Dedifferentiated amniotic fluid mesenchymal stem cell (primary cell): ENCODE measurements at regions not wholly inside any gene's neighbourhood (a gene's known extent, or its start where the extent isn't known, plus 50 kb on each side); places are given as distances from the start of the nearest gene placed in this dataset.

ENCODE experiments used
- DNase-seq: peaks from one replicate; pipeline ENCODE4 v3.0.0-alpha.2; 2016; ENCODE audit errors: extremely low spot score

GRCh38 chr20:10724449-10725173 lies 50.8 kb upstream of the JAG1 start:
- no peak for DNase-seq

GRCh38 chr20:10728873-10729670 lies 55.3 kb upstream of the JAG1 start:
- DNase-seq = no peak

GRCh38 chr20:10729785-10730184 lies 56.0 kb upstream of the JAG1 start:
- DNase-seq = no peak

GRCh38 chr20:10730629-10731183 lies 56.9 kb upstream of the JAG1 start:
- DNase-seq = no peak

- DNase-seq = no peak
Observed at GRCh38 chr20:10731190-10731965, 57.6 kb upstream of the JAG1 start.

GRCh38 chr20:10733122-10733521 lies 59.3 kb upstream of the JAG1 start:
- DNase-seq = no peak

- no peak for DNase-seq
Observed at GRCh38 chr20:10735195-10735949, 61.6 kb upstream of the JAG1 start.

GRCh38 chr20:10739134-10739533 lies 65.3 kb upstream of the JAG1 start:
- DNase-seq = no peak

- DNase-seq = no peak
Observed at GRCh38 chr20:10739566-10739965, 65.8 kb upstream of the JAG1 start.

GRCh38 chr20:10741060-10741459 lies 67.3 kb upstream of the JAG1 start:
- no peak for DNase-seq

- no peak for DNase-seq
Observed at GRCh38 chr20:10745790-10746189, 72.0 kb upstream of the JAG1 start.

- no peak for DNase-seq
Observed at GRCh38 chr20:10747019-10747418, 73.2 kb upstream of the JAG1 start.

GRCh38 chr20:10749084-10749483 lies 75.3 kb upstream of the JAG1 start:
- no peak for DNase-seq

GRCh38 chr20:10752206-10752605 lies 78.4 kb upstream of the JAG1 start:
- no peak for DNase-seq

- no peak for DNase-seq
Observed at GRCh38 chr20:10754824-10755223, 81.0 kb upstream of the JAG1 start.

GRCh38 chr20:10758446-10758845 lies 84.6 kb upstream of the JAG1 start:
- no peak for DNase-seq

GRCh38 chr20:10761232-10761631 lies 87.4 kb upstream of the JAG1 start:
- peak; percentile 77 for DNase-seq

GRCh38 chr20:10761786-10762185 lies 88.0 kb upstream of the JAG1 start:
- DNase-seq = peak; percentile 28

GRCh38 chr20:10762216-10762615 lies 88.4 kb upstream of the JAG1 start:
- DNase-seq = no peak

GRCh38 chr20:10763112-10763511 lies 89.3 kb upstream of the JAG1 start:
- no peak for DNase-seq

- no peak for DNase-seq
Observed at GRCh38 chr20:10769700-10770099, 95.9 kb upstream of the JAG1 start.
